Endothelial cell of umbilical vein (primary cell): ENCODE measurements at regions not wholly inside any gene's neighbourhood (a gene's known extent, or its start where the extent isn't known, plus 50 kb on each side); places are given as distances from the start of the nearest gene placed in this dataset.

Experiments
- BruUV-seq: library from RNA; stranded (reverse); fragments of 400-500 nt; replicated peaks from 2 replicates; lab custom pipeline; 2021; lab: Mats Ljungman, UMichigan
- CTCF ChIA-PET: fragments of 300-600, 350-600 bp; sonication (Branson Sonifier 250); formaldehyde crosslinking; loops from one replicate; lab custom pipeline; 2021; ENCODE audit warnings: antibody characterized with exemption, inconsistent platforms; lab: Charles Lee
- POLR2A ChIA-PET: fragments of 300-600, 350-600 bp; sonication (Branson Sonifier 250); formaldehyde crosslinking; loops from one replicate; lab custom pipeline; 2021; ENCODE audit warnings: antibody characterized with exemption, inconsistent platforms; lab: Charles Lee
- DNase-seq: peaks from one replicate; pipeline ENCODE4 v3.0.0-alpha.2; 2011; ENCODE audit warnings: low read depth, low spot score
- FAIRE-seq: peaks from 2 replicates; lab custom pipeline; 2011; peaks lifted over from hg19 to GRCh38; lab: Jason Lieb, UNC
- H2AFZ ChIP-seq: 2 replicates; pipeline ENCODE4 v1.6.0; 2012; ENCODE audit warnings: low read depth, low read length, control low read depth, inconsistent platforms
- H3K27ac ChIP-seq: 2 replicates; pipeline ENCODE4 v1.5.1; 2011; ENCODE audit warnings: low read depth, mild to moderate bottlenecking, control low read depth, low read length, moderate library complexity; ENCODE audit not compliant: insufficient read depth
- H3K27me3 ChIP-seq, 2 experiments: 2 replicates each; pipeline versions ENCODE4 v1.6.0 to v1.6.1; 2011; ENCODE audit warnings: low read length in 2 of 2, mixed read lengths in 1 of 2; ENCODE audit not compliant: control insufficient read depth in 2 of 2, insufficient read depth in 2 of 2
- H3K36me3 ChIP-seq, 2 experiments: 2 replicates in 1 of 2; 3 replicates in 1 of 2; pipeline ENCODE4 v1.5.1; 2011; ENCODE audit warnings: low read length in 2 of 2, mild to moderate bottlenecking in 1 of 2, moderate library complexity in 1 of 2; ENCODE audit not compliant: control insufficient read depth in 2 of 2, insufficient read depth in 2 of 2; ENCODE audit errors: extremely low read depth in 1 of 2
- H3K4me1 ChIP-seq: 3 replicates; pipeline ENCODE4 v1.5.1; 2011; ENCODE audit warnings: mild to moderate bottlenecking, low read length; ENCODE audit not compliant: control insufficient read depth, insufficient read depth; ENCODE audit errors: extremely low read depth
- H3K4me2 ChIP-seq: 2 replicates; pipeline ENCODE4 v1.6.1; 2011; ENCODE audit warnings: low read length, control low read depth, mixed read lengths; ENCODE audit not compliant: insufficient read depth
- H3K4me3 ChIP-seq, 3 experiments: fragments of 200-600 bp in 1 of 3; sonication (generic), shearing (Covaris generic) in 1 of 3; replicated peaks in 1 of 3; 2 replicates each; pipeline ENCODE4 v1.5.1; 2011 to 2016; ENCODE audit warnings: control low read depth in 3 of 3, low read length in 3 of 3, mild to moderate bottlenecking in 2 of 3, inconsistent platforms in 1 of 3, low read depth in 1 of 3, moderate library complexity in 1 of 3; ENCODE audit not compliant: insufficient read depth in 1 of 3
- H3K79me2 ChIP-seq: 2 replicates; pipeline ENCODE4 v1.6.0; 2012; ENCODE audit warnings: low read length, inconsistent platforms; ENCODE audit not compliant: control insufficient read depth, insufficient read depth
- H3K9ac ChIP-seq: replicated peaks from 2 replicates; pipeline ENCODE3; 2011; ENCODE audit warnings: low read length, control low read depth; ENCODE audit not compliant: insufficient read depth; ENCODE audit errors: extremely low read depth
- H3K9me1 ChIP-seq: replicated peaks from 3 replicates; pipeline ENCODE4 v1.6.0; 2011; ENCODE audit warnings: mild to moderate bottlenecking, low read length; ENCODE audit not compliant: control insufficient read depth, insufficient read depth; ENCODE audit errors: extremely low read depth
- H3K9me3 ChIP-seq: replicated peaks from 2 replicates; pipeline ENCODE4 v1.5.1; 2012; ENCODE audit warnings: low read length, inconsistent platforms; ENCODE audit not compliant: control insufficient read depth, insufficient read depth
- H4K20me1 ChIP-seq: replicated peaks from 2 replicates; pipeline ENCODE3; 2011; ENCODE audit warnings: mild to moderate bottlenecking, low read length; ENCODE audit not compliant: control insufficient read depth, insufficient read depth; ENCODE audit errors: extremely low read depth
- EZH2 ChIP-seq: IDR thresholded peaks from 2 replicates; pipeline ENCODE4 v1.6.1; 2012; ENCODE audit warnings: borderline replicate concordance, low read depth, mild to moderate bottlenecking, moderate library complexity, low read length, inconsistent platforms; ENCODE audit not compliant: severe bottlenecking
- FOS ChIP-seq: IDR thresholded peaks from 2 replicates; pipeline ENCODE4 v1.6.1; 2011; ENCODE audit warnings: mild to moderate bottlenecking, low read length, moderate library complexity, borderline replicate concordance; ENCODE audit not compliant: insufficient read depth
- GATA2 ChIP-seq: IDR thresholded peaks from 2 replicates; pipeline ENCODE4 v1.7.0; 2011; ENCODE audit warnings: low read depth, mild to moderate bottlenecking, moderate library complexity, mixed read lengths, low read length; ENCODE audit not compliant: insufficient read length, insufficient read depth
- JUN ChIP-seq: IDR thresholded peaks from 2 replicates; pipeline ENCODE4 v1.6.1; 2011; ENCODE audit warnings: borderline replicate concordance, low read depth; ENCODE audit not compliant: insufficient read length, insufficient read depth
- MAX ChIP-seq: IDR thresholded peaks from 2 replicates; pipeline ENCODE4 v1.6.1; 2011; ENCODE audit not compliant: insufficient read depth, insufficient read length
- MYC ChIP-seq: IDR thresholded peaks from one replicate; pipeline ENCODE4 v1.6.1; 2011; ENCODE audit warnings: mild to moderate bottlenecking, low read depth, low read length
- POLR2A ChIP-seq: IDR thresholded peaks from 2 replicates; pipeline ENCODE4 v1.6.1; 2012; ENCODE audit warnings: low read depth, mild to moderate bottlenecking, control low read depth, low read length
- dilution Hi-C: fragments of 300-500 bp; cut with MboI; formaldehyde crosslinking; loops from one replicate; pipeline ENCODE4 v1.15.0; 2019; ENCODE audit warnings: low sequenced_read_pairs; ENCODE audit not compliant: extremely low pct_ligation_motif_present
- intact Hi-C: fragments of 100-400 bp; cut with micrococcal nuclease; formaldehyde crosslinking; loops from one replicate; pipeline ENCODE4 v1.10.0; 2022
- TF ChIP-seq, protein P1 (sequence below), 2 donors: IDR thresholded peaks; 1 replicate in 1 of 2; 2 replicates in 1 of 2; pipeline ENCODE4 v1.5.1; 2011; ENCODE audit warnings: low read length in 2 of 2, mild to moderate bottlenecking in 2 of 2, moderate library complexity in 2 of 2, control low read depth in 1 of 2, inconsistent platforms in 1 of 2, low read depth in 1 of 2; ENCODE audit not compliant: insufficient read depth in 1 of 2; ENCODE audit errors: extremely low read depth in 1 of 2

- Histone ChIP-seq H4K20me1 (no peaks in the 10 kb centered on the region), H3K27ac (no peak overlapping the region), H3K79me2 (no peaks in the 10 kb centered on the region), H3K27me3 (no peaks in the 10 kb centered on the region), H3K4me1 (no peaks in the 10 kb centered on the region), H3K9ac (no peak overlapping the region), H2AFZ (no peak overlapping the region), H3K4me2 (no peak overlapping the region), H3K36me3 (no peaks in the 10 kb centered on the region), H3K4me3 (no peak overlapping the region), H3K9me1 (no peaks in the 10 kb centered on the region), H3K9me3 (no peaks in the 10 kb centered on the region)
- no peak for TF ChIP-seq FOS
- TF ChIP-seq EZH2: no peak
- TF ChIP-seq JUN: no peak
- TF ChIP-seq, protein P1, sequence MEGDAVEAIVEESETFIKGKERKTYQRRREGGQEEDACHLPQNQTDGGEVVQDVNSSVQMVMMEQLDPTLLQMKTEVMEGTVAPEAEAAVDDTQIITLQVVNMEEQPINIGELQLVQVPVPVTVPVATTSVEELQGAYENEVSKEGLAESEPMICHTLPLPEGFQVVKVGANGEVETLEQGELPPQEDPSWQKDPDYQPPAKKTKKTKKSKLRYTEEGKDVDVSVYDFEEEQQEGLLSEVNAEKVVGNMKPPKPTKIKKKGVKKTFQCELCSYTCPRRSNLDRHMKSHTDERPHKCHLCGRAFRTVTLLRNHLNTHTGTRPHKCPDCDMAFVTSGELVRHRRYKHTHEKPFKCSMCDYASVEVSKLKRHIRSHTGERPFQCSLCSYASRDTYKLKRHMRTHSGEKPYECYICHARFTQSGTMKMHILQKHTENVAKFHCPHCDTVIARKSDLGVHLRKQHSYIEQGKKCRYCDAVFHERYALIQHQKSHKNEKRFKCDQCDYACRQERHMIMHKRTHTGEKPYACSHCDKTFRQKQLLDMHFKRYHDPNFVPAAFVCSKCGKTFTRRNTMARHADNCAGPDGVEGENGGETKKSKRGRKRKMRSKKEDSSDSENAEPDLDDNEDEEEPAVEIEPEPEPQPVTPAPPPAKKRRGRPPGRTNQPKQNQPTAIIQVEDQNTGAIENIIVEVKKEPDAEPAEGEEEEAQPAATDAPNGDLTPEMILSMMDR (IDR thresholded peaks at IDR 0.05; ENCODE audit: extremely low read depth in 1 of 2, insufficient read depth in 1 of 2, low read depth in 1 of 2, low read length in 2 of 2): no peak
- ChIA-PET CTCF (no interaction called here), POLR2A (no interaction called here)
- DNase-seq (no peak), FAIRE-seq (no peak)
- intact Hi-C loops: no loop called here
- BruUV-seq: no TSS peak
- dilution Hi-C loops: no loop called here
Observed at GRCh38 chr10:65796472-65796871, 1129.4 kb upstream of the LRRTM3 start.

DNA sequence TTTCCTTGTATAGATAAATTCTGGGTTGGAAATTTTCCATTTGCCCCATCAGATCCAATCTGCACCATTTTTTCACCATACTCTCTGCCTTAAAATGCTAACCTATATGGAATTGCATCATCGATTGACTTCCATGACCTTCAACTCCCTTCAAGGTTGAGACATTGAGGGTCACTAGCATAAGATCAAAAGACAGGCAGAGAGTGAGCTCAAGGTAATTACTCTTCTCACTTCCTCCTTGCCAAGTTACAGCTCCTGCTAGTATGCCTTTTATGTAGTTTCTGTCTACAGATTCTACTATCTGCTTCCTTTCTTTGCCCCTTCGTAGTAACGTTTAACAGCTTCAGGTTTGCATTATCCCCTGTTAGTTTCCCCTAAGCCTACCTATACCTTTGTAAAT, 1127.7 kb upstream of the LRRTM3 start:
- no peak overlapping the region for H2AFZ ChIP-seq
- no peaks in the 10 kb centered on the region for H3K36me3 ChIP-seq
- no TSS peak for BruUV-seq
- no peak overlapping the region for H3K9ac ChIP-seq
- H3K27ac ChIP-seq: no peak overlapping the region
- no peaks in the 10 kb centered on the region for H3K79me2 ChIP-seq
- H3K4me3 ChIP-seq: no peak overlapping the region
- dilution Hi-C loops: no loop called here
- no peak overlapping the region for H3K4me2 ChIP-seq
- no peaks in the 10 kb centered on the region for H3K27me3 ChIP-seq
- no peaks in the 10 kb centered on the region for H4K20me1 ChIP-seq
- no peak for DNase-seq
- H3K4me1 ChIP-seq: no peaks in the 10 kb centered on the region
- no peak for FAIRE-seq
- intact Hi-C loops: no loop called here
- TF ChIP-seq MAX (no peak), FOS (no peak), MYC (no peak), EZH2 (no peak), POLR2A (no peak), GATA2 (no peak), JUN (no peak)
- TF ChIP-seq, protein P1 (IDR thresholded peaks at IDR 0.05; ENCODE audit: extremely low read depth in 1 of 2, insufficient read depth in 1 of 2, low read depth in 1 of 2, low read length in 2 of 2): no peak
- POLR2A ChIA-PET: no interaction called here
- CTCF ChIA-PET: no interaction called here
- H3K9me1 ChIP-seq: no peaks in the 10 kb centered on the region
- no peaks in the 10 kb centered on the region for H3K9me3 ChIP-seq
